Lung (tissue), 11 donors: ENCODE measurements at regions not wholly inside any gene's neighbourhood (a gene's known extent, or its start where the extent isn't known, plus 50 kb on each side); places are given as distances from the start of the nearest gene placed in this dataset.
"Not testable (repeated sequence)": the region's sequence is repeated elsewhere in the genome, so short reads cannot be mapped to it uniquely, and the experiment has no call there.

Experiments
- ATAC-seq: fragments of 200-7000 bp; cut with Tn5 transposase; one replicate; pipeline ENCODE4 v1.9.1; 2020; ENCODE audit warnings: moderate number of reproducible peaks; ENCODE audit not compliant: insufficient read depth, low FRiP score
- DNase-seq, 3 donors: peaks; one replicate each; pipeline ENCODE4 v3.0.0-alpha.2; 2013 to 2017
- H3K27ac ChIP-seq, 2 donors: one replicate each; pipeline ENCODE4 v1.5.1; 2013; ENCODE audit warnings: mild to moderate bottlenecking in 2 of 2, moderate library complexity in 2 of 2, control low read depth in 1 of 2, inconsistent platforms in 1 of 2, low read depth in 1 of 2, low read length in 1 of 2
- H3K27me3 ChIP-seq, 3 donors: one replicate each; pipeline ENCODE4 v1.5.1; 2013; ENCODE audit warnings: low read length in 2 of 3; ENCODE audit not compliant: control insufficient read depth in 3 of 3, insufficient read depth in 3 of 3
- H3K36me3 ChIP-seq, 4 donors: one replicate each; pipeline ENCODE4 v1.5.1; 2013; ENCODE audit warnings: low read length in 4 of 4, mild to moderate bottlenecking in 1 of 4, moderate library complexity in 1 of 4; ENCODE audit not compliant: control insufficient read depth in 4 of 4, insufficient read depth in 4 of 4
- H3K4me1 ChIP-seq, 5 donors: one replicate each; pipeline ENCODE4 v1.5.1; 2013; ENCODE audit warnings: low read length in 5 of 5, mild to moderate bottlenecking in 2 of 5, moderate library complexity in 1 of 5; ENCODE audit not compliant: control insufficient read depth in 5 of 5, insufficient read depth in 5 of 5
- H3K4me3 ChIP-seq: one replicate; pipeline ENCODE4 v1.5.1; 2013; ENCODE audit warnings: mild to moderate bottlenecking, control low read depth, moderate library complexity
- H3K9ac ChIP-seq, 2 donors: one replicate each; pipeline ENCODE4 v1.5.1; 2013; ENCODE audit warnings: low read length in 2 of 2, control low read depth in 1 of 2; ENCODE audit not compliant: insufficient read depth in 1 of 2
- H3K9me3 ChIP-seq, 4 donors: one replicate each; pipeline ENCODE4 v1.5.1; 2013; ENCODE audit warnings: low read length in 3 of 4, mild to moderate bottlenecking in 1 of 4, moderate library complexity in 1 of 4; ENCODE audit not compliant: control insufficient read depth in 4 of 4, insufficient read depth in 3 of 4
- WGBS, 2 donors: extraction: QIAGEN DNeasy Blood & Tissue Kit; methylation state at CpG; one replicate each; pipeline ENCODE4 v1.1.7; 2013; 5-methylcytosine and 5-hydroxymethylcytosine counted together
- TF ChIP-seq, protein P1 (sequence below): IDR thresholded peaks from 2 replicates; pipeline ENCODE4 v1.5.1; 2012; ENCODE audit warnings: mild to moderate bottlenecking; ENCODE audit errors: control extremely low read depth, extremely low read depth
- donor health status: control.
- donor health status: control.
- donor health status: Bipolar disorder and iron deficiency.
- donor health status: healthy.
- donor health status: DM: yes; HTN: yes; CAD: no.

DNA sequence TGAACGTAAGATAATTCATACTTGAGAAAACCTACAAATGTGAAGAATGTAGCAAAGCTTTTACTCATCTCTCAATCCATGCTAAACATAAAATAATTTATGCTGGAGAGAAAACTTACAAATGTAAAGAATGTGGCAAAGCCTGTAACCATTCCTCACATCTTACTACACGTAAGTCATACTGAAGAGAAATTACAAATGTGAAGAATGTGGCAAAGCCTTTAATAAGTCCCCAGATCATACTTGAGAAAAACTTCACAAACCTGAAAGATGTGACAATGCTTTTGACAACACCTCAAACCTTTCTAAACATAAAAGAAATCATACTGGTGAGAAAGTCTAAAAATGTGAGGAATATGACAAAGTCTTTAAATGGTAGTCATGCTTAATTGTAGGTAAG lies 89.4 kb downstream of the ZNF675 start:
- no peak for ATAC-seq
- no peaks in the 10 kb centered on the region for H3K4me1 ChIP-seq
- H3K27ac ChIP-seq: no peak overlapping the region
- no peaks in the 10 kb centered on the region for H3K27me3 ChIP-seq
- no peak overlapping the region for H3K4me3 ChIP-seq
- DNase-seq: no peak
- TF ChIP-seq, protein P1, sequence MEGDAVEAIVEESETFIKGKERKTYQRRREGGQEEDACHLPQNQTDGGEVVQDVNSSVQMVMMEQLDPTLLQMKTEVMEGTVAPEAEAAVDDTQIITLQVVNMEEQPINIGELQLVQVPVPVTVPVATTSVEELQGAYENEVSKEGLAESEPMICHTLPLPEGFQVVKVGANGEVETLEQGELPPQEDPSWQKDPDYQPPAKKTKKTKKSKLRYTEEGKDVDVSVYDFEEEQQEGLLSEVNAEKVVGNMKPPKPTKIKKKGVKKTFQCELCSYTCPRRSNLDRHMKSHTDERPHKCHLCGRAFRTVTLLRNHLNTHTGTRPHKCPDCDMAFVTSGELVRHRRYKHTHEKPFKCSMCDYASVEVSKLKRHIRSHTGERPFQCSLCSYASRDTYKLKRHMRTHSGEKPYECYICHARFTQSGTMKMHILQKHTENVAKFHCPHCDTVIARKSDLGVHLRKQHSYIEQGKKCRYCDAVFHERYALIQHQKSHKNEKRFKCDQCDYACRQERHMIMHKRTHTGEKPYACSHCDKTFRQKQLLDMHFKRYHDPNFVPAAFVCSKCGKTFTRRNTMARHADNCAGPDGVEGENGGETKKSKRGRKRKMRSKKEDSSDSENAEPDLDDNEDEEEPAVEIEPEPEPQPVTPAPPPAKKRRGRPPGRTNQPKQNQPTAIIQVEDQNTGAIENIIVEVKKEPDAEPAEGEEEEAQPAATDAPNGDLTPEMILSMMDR: no peak
- peaks cover 0 to 7% (median 0%) of the 10 kb centered on the region in 4 donors for H3K9me3 ChIP-seq
- WGBS, 2 donors: 78 to 80% methylated on average over 2 of the region's 2 CpGs
- H3K9ac ChIP-seq: no peak overlapping the region
- H3K36me3 ChIP-seq: no peaks in the 10 kb centered on the region

DNA sequence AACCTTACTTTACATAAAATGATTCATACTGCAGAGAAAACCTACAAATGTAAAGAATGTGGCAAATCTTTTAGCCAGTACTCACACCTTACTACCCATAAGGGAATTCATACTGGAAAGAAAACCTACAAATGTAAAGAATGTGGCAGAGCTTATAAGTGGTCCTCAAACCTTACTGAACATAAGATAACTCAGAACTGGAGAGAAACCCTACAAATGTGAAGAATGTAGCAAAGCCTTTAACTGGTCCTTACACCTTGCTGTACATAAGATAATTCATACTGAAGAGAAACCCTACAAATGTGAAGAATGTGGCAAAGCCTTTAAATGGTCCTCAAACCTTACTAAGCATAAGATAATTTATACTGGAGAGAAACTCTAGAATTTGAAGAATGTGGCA lies 90.1 kb downstream of the ZNF675 start:
- peaks cover 0 to 11% (median 0%) of the 10 kb centered on the region in 4 donors for H3K9me3 ChIP-seq
- no peak overlapping the region for H3K9ac ChIP-seq
- H3K4me1 ChIP-seq: no peaks in the 10 kb centered on the region
- TF ChIP-seq, protein P1: no peak
- DNase-seq: no peak
- no peaks in the 10 kb centered on the region for H3K36me3 ChIP-seq
- ATAC-seq: no peak
- no peak overlapping the region for H3K4me3 ChIP-seq
- H3K27ac ChIP-seq: no peak overlapping the region
- H3K27me3 ChIP-seq: no peaks in the 10 kb centered on the region

DNA sequence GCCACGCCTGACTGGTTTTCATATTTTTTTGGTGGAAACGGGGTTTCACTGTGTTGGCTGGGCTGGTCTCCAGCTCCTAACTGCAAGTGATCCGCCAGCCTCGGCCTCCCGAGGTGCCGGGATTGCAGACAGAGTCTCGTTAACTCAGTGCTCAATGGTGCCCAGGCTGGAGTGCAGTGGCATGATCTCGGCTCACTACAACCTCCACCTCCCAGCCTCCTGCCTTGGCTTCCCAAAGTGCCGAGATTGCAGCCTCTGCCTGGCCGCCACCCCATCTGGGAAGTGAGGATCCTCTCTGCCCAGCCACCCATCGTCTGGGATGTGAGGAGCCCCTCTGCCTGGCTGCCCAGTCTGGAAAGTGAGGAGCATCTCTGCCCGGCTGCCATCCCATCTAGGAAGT lies 92.7 kb downstream of the ZNF675 start:
- H3K9me3 ChIP-seq: peaks cover 0 to 12% (median 2%) of the 10 kb centered on the region in 4 donors
- 89 to 93% methylated on average over 9 to 12 of the region's 12 CpGs for WGBS, 2 donors

DNA sequence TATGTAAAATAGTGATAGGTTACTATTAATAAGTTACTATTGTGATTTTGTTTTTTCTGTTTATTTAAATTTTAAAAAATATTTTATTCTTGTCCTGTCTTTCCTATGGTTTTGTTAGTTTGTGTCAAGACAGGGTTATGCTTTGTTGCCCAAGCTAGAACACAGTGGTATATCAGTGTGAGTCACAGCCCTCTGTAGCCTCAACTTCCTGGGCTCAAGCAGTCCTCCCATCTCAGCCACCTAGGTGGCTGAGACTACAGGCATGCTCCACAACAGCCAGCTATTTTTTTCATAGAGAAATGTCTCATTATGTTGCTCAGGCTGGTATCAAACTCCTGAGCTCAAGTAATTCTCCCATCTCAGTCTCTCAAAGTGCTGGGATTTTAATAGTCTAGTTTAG lies 99.5 kb downstream of the ZNF675 start:
- no peaks in the 10 kb centered on the region for H3K27me3 ChIP-seq
- H3K36me3 ChIP-seq: no peaks in the 10 kb centered on the region
- H3K27ac ChIP-seq: no peak overlapping the region
- no peak overlapping the region for H3K9ac ChIP-seq
- no peak overlapping the region for H3K4me3 ChIP-seq
- H3K4me1 ChIP-seq: no peaks in the 10 kb centered on the region
- ATAC-seq (no peak), DNase-seq (no peak)
- TF ChIP-seq, protein P1: no peak
- H3K9me3 ChIP-seq: peaks cover 0 to 9% (median 4%) of the 10 kb centered on the region in 4 donors

More for the DNA sequence above, 92.7 kb downstream of the ZNF675 start:
- not testable (repeated sequence) for H3K4me3 ChIP-seq, H3K27me3 ChIP-seq, H3K27ac ChIP-seq, H3K9ac ChIP-seq, DNase-seq, H3K4me1 ChIP-seq, ATAC-seq, H3K36me3 ChIP-seq
